Hepatocyte (in vitro differentiated cells): ENCODE measurements at regions not wholly inside any gene's neighbourhood (a gene's known extent, or its start where the extent isn't known, plus 50 kb on each side); places are given as distances from the start of the nearest gene placed in this dataset.

Experiments
- CTCF ChIP-seq: fragments of 200-600 bp; sonication (generic); IDR thresholded peaks from 2 replicates; pipeline ENCODE4 v1.5.1; 2016; ENCODE audit warnings: antibody characterized with exemption, mild to moderate bottlenecking; ENCODE audit not compliant: poor library complexity
- EZH2 ChIP-seq: fragments of 200-600 bp; sonication (generic); IDR thresholded peaks from 2 replicates; pipeline ENCODE4 v1.6.1; 2016; ENCODE audit warnings: antibody characterized with exemption, mild to moderate bottlenecking, borderline replicate concordance
- EZH2phosphoT487 ChIP-seq: fragments of 200-600 bp; sonication (generic); IDR thresholded peaks from one replicate; pipeline ENCODE4 v1.6.1; 2018; ENCODE audit warnings: antibody characterized with exemption, mild to moderate bottlenecking, low read depth, moderate library complexity; ENCODE audit not compliant: unreplicated experiment, severe bottlenecking

GRCh38 chr13:72412481-72412880, 314.9 kb downstream of the MZT1 start:
- TF ChIP-seq CTCF (no peak), EZH2 (no peak), EZH2phosphoT487 (no peak)
